ENCODE measurements at regions not wholly inside any gene's neighbourhood (a gene's known extent, or its start where the extent isn't known, plus 50 kb on each side); places are given as distances from the start of the nearest gene placed in this dataset.

DNA sequence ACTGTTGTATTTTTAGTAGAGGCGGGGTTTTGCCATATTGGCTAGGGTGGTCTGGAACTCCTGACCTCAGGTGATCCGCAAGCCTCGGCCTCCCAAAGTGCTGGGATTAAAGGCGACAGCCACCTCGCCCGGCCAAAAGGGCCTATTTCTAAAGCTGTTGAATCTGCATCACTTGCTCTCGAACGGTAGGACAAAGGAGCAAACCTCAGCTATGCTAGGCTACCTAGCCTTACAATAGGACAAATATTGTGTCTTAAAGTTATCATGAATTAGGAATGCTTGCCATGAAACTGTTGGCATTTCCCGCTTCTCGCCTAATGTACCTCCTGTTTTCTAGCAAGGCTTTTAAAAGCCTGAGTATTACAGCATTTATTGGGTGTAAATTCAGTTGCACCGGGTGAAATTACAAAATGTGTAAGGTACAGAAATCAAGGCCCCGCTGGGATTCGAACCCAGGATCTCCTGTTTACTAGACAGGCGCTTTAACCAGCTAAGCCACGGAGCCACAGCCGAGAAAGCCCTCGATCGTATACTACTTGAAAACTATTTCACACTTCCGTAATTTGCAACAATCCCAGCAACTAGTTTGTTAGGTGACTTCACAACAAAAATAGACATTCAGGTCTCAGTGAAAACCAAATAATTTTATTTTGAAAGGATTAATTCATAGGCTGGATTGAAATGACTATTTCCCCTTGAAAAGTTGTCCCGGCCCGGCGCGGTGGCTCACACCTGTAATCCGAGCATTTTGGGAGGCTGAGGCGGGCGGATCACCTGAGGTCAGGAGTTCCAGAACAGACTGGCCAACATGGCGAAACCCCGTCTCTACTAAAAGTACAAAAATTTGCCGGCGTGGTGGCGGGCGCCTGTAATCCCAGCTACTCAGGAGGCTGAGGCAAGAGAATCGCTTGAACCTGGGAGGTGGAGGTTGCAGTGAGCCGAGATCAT, 211.6 kb upstream of the ZNF184 start:
- Histone ChIP-seq H3K4me3 (ENCODE audit: low read length) (no peak overlapping the region), H3K4me2 (ENCODE audit: low read depth, low read length) (no peak overlapping the region), H3K4me1 (ENCODE audit: low read length) (no peaks in the 10 kb centered on the region), H3K27ac (ENCODE audit: low read length) (no peak overlapping the region), H4K20me1 (ENCODE audit: insufficient read depth, low read length) (no peaks in the 10 kb centered on the region), H3K9me3 (replicated peaks; ENCODE audit: insufficient read depth, low read length) (no peaks in the 10 kb centered on the region), H3K79me2 (ENCODE audit: low read length) (no peaks in the 10 kb centered on the region), H3K9ac (ENCODE audit: low read length) (no peak overlapping the region), H3F3A (ENCODE audit: insufficient read depth, low read length) (no peaks in the 10 kb centered on the region), H3K27me3 (replicated peaks; ENCODE audit: insufficient read depth, low read length) (no peaks in the 10 kb centered on the region), H3K36me3 (replicated peaks; ENCODE audit: insufficient read depth, low read length) (no peaks in the 10 kb centered on the region), H3K9me2 (replicated peaks; ENCODE audit: insufficient read depth, low read length) (no peaks in the 10 kb centered on the region), H2AFZ (ENCODE audit: low read length) (no peak overlapping the region)
- no peak for DNase-seq
- TF ChIP-seq, protein P1, sequence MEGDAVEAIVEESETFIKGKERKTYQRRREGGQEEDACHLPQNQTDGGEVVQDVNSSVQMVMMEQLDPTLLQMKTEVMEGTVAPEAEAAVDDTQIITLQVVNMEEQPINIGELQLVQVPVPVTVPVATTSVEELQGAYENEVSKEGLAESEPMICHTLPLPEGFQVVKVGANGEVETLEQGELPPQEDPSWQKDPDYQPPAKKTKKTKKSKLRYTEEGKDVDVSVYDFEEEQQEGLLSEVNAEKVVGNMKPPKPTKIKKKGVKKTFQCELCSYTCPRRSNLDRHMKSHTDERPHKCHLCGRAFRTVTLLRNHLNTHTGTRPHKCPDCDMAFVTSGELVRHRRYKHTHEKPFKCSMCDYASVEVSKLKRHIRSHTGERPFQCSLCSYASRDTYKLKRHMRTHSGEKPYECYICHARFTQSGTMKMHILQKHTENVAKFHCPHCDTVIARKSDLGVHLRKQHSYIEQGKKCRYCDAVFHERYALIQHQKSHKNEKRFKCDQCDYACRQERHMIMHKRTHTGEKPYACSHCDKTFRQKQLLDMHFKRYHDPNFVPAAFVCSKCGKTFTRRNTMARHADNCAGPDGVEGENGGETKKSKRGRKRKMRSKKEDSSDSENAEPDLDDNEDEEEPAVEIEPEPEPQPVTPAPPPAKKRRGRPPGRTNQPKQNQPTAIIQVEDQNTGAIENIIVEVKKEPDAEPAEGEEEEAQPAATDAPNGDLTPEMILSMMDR (IDR thresholded peaks at IDR 0.05; ENCODE audit: low read length), result no peak
- TF ChIP-seq EZH2 (optimal IDR thresholded peaks at IDR 0.05; ENCODE audit: low read depth, low read length) (no peak), EZH2phosphoT487 (IDR thresholded peaks at IDR 0.05; ENCODE audit: low read length) (no peak)

DNA sequence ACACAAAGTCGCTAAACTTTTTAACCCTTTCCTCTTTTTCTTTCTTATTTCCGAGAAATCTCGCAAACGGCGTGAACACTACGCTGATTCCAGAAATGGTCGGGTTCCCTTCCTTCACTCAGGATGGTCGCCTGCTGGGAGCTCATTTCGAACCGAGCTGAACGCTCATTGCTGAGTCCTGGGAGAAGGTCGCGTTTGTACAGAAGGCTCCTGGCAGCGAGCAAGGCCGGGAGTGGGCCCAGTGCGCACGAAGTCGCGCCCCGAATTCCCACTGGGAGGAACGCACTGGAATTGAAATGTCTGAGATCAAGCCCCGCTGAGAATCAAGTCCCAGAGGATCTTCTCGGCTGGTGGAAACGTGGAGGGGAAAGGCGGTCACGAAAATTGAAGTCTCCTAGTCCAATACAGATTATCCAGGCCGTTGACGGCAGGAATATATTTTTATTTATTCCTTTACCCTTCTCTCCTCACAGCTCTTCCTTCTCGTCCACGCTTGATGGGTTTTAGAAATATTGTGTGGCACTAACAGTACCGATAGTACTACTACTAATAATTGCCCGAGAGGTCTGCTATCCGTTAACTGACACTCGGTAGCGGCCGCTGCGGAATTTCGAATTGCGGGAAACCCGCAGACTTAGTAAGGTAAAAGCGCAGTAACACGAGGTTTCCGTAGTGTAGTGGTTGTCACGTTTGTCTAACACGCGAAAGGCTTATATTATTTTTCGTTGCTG, 207.2 kb upstream of the ZNF184 start:
- Histone ChIP-seq H3K79me2 (ENCODE audit: low read length) (no peaks in the 10 kb centered on the region), H3K36me3 (replicated peaks; ENCODE audit: insufficient read depth, low read length) (no peaks in the 10 kb centered on the region), H3K27ac (ENCODE audit: low read length) (no peak overlapping the region), H3K9me3 (replicated peaks; ENCODE audit: insufficient read depth, low read length) (no peaks in the 10 kb centered on the region), H3F3A (ENCODE audit: insufficient read depth, low read length) (no peaks in the 10 kb centered on the region), H2AFZ (ENCODE audit: low read length) (no peak overlapping the region), H3K9ac (ENCODE audit: low read length) (no peak overlapping the region), H3K4me3 (ENCODE audit: low read length) (no peak overlapping the region), H3K4me2 (ENCODE audit: low read depth, low read length) (no peak overlapping the region), H4K20me1 (ENCODE audit: insufficient read depth, low read length) (no peaks in the 10 kb centered on the region), H3K4me1 (ENCODE audit: low read length) (no peaks in the 10 kb centered on the region), H3K9me2 (replicated peaks; ENCODE audit: insufficient read depth, low read length) (no peaks in the 10 kb centered on the region), H3K27me3 (replicated peaks; ENCODE audit: insufficient read depth, low read length) (no peaks in the 10 kb centered on the region)
- TF ChIP-seq EZH2phosphoT487 (IDR thresholded peaks at IDR 0.05; ENCODE audit: low read length), result no peak
- no peak for TF ChIP-seq EZH2 (optimal IDR thresholded peaks at IDR 0.05; ENCODE audit: low read depth, low read length)
- TF ChIP-seq, protein P1 (IDR thresholded peaks at IDR 0.05; ENCODE audit: low read length), result no peak
- DNase-seq, result no peak

DNA sequence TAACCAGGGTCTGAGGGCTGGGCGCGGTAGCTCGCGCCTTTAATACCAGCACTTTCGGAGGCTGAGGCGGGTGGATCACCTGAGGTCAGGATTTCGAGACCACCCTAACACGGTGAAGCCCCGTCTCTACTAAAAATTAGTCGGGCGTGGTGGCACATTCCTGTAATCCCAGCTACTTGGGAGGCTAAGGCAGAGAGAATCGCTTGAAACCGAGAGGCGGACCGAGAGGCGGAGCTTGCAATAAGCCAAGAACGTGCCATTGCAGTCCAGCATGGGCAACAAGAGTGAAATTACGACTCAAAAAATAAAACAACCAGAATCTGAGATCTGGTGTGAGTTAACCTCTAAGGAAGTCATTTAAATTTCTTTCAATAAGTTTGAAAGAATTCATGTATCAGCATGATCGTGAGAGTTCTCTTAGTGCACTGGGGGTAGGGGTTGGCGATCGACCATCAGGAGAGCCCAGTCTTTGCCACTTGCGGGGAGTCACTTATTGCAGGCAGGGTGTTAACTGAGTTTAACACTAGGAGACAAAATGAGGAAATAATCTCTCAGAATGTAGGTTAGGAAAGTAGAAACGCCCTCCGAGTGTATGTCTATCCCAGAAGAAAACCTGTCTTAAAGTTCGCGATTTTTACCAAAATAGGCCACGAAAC, 206.5 kb upstream of the ZNF184 start:
- Histone ChIP-seq H3K27ac (ENCODE audit: low read length) (no peak overlapping the region), H2AFZ (ENCODE audit: low read length) (no peak overlapping the region), H4K20me1 (ENCODE audit: insufficient read depth, low read length) (no peaks in the 10 kb centered on the region), H3K36me3 (replicated peaks; ENCODE audit: insufficient read depth, low read length) (no peaks in the 10 kb centered on the region), H3K4me3 (ENCODE audit: low read length) (no peak overlapping the region), H3K27me3 (replicated peaks; ENCODE audit: insufficient read depth, low read length) (no peaks in the 10 kb centered on the region), H3K9me3 (replicated peaks; ENCODE audit: insufficient read depth, low read length) (no peaks in the 10 kb centered on the region), H3K4me1 (ENCODE audit: low read length) (no peaks in the 10 kb centered on the region), H3K79me2 (ENCODE audit: low read length) (no peaks in the 10 kb centered on the region), H3K9ac (ENCODE audit: low read length) (no peak overlapping the region), H3K9me2 (replicated peaks; ENCODE audit: insufficient read depth, low read length) (no peaks in the 10 kb centered on the region), H3K4me2 (ENCODE audit: low read depth, low read length) (no peak overlapping the region), H3F3A (ENCODE audit: insufficient read depth, low read length) (no peaks in the 10 kb centered on the region)
- no peak for DNase-seq
- no peak for TF ChIP-seq EZH2phosphoT487 (IDR thresholded peaks at IDR 0.05; ENCODE audit: low read length)
